Uterus (tissue), 3 donors: ENCODE measurements at regions not wholly inside any gene's neighbourhood (a gene's known extent, or its start where the extent isn't known, plus 50 kb on each side); places are given as distances from the start of the nearest gene placed in this dataset.

Source experiments
- DNase-seq, 2 donors: peaks; one replicate each; pipeline ENCODE4 v3.0.0-alpha.2; 2019 to 2020
- H3K27ac ChIP-seq, 2 donors: fragments of 200-600 bp; sonication (generic); 1 replicate in 1 of 2; 2 replicates in 1 of 2; pipeline ENCODE4 v1.5.1; 2016 to 2018
- H3K27me3 ChIP-seq, 2 donors: fragments of 200-600 bp; sonication (generic); one replicate each; pipeline ENCODE4 v1.5.1; 2018 to 2019; ENCODE audit warnings: control low read depth in 1 of 2
- H3K36me3 ChIP-seq, 2 donors: fragments of 200-600 bp; sonication (generic); one replicate each; pipeline ENCODE4 v1.5.1; 2019; ENCODE audit warnings: control low read depth in 1 of 2
- H3K4me1 ChIP-seq, 2 donors: fragments of 200-600 bp; sonication (generic); one replicate each; pipeline ENCODE4 v1.5.1; 2018 to 2019; ENCODE audit warnings: control low read depth in 1 of 2
- H3K4me3 ChIP-seq, 2 donors: fragments of 200-600 bp; sonication (generic); 1 replicate in 1 of 2; 2 replicates in 1 of 2; pipeline ENCODE4 v1.5.1; 2018 to 2019; ENCODE audit warnings: mild to moderate bottlenecking in 1 of 2
- H3K9me3 ChIP-seq, 2 donors: fragments of 200-600 bp; sonication (generic); one replicate each; pipeline ENCODE4 v1.5.1; 2019; ENCODE audit warnings: control low read depth in 1 of 2
- POLR2A ChIP-seq, 2 donors: fragments of 450-650 bp; IDR thresholded peaks; one replicate each; pipeline ENCODE4 v1.6.1; 2016; ENCODE audit warnings: antibody characterized with exemption in 2 of 2, mild to moderate bottlenecking in 1 of 2, moderate library complexity in 1 of 2
- intact Hi-C: fragments of 100-400 bp; cut with DNase I; formaldehyde crosslinking; loops from one replicate; pipeline ENCODE4 v1.15.1; 2023; ENCODE audit warnings: low total_unique reads
- TF ChIP-seq, protein P1 (sequence below), 4 experiments: fragments of 200-600 bp in 2 of 4; fragments of 450-650 bp in 2 of 4; sonication (generic) in 2 of 4; IDR thresholded peaks; one replicate each; pipeline ENCODE4 v1.5.1; 2016 to 2019; ENCODE audit warnings: antibody characterized with exemption in 4 of 4, mild to moderate bottlenecking in 2 of 4, moderate library complexity in 1 of 4
- donor health status: DM: yes; HTN: yes; CAD: no.

DNA sequence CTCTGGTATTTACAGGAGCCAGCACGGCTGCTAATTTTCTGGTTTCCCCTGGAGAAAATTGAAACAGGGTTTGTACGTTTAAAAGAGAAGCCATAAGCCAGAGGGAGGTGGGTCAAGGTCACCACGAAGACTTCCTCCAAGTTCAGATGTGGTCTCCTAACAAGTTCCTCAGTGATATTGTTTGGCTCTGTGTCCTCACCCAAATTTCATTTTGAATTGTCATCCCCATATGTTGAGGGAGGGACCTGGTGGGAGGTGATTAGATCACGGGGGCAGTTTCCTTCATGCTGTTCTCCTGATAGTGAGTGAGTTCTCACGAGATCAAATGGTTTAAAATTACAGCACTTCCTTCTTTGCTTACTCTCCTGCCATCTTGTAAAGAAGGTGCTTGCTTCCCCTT lies 295.4 kb upstream of the DAB1 start:
- H3K4me3 ChIP-seq, result no peak overlapping the region

DNA sequence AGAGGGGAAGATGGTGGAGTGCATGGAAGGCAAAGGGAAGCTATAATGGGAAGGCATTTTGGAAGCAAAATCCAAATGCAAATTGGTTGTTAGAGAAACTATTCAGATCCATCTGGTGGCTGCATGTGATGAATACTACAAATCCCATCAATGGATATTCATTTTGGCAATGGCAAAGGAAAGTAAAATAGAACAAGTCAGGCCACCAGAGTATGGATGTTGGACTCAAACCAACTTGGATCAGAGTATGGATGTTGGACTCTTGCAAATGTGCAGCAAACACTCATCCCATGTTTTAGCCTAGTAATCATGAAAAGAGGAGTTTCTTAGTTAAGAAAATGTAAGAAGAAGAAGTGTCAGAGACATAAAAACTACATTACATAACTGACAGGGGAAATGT lies 289.6 kb upstream of the DAB1 start:
- Histone ChIP-seq H3K36me3 (no peaks in the 10 kb centered on the region), H3K27me3 (no peaks in the 10 kb centered on the region), H3K27ac (no peak overlapping the region), H3K4me3 (no peak overlapping the region), H3K4me1 (no peaks in the 10 kb centered on the region), H3K9me3 (no peaks in the 10 kb centered on the region)
- DNase-seq, result no peak
- TF ChIP-seq, protein P1, sequence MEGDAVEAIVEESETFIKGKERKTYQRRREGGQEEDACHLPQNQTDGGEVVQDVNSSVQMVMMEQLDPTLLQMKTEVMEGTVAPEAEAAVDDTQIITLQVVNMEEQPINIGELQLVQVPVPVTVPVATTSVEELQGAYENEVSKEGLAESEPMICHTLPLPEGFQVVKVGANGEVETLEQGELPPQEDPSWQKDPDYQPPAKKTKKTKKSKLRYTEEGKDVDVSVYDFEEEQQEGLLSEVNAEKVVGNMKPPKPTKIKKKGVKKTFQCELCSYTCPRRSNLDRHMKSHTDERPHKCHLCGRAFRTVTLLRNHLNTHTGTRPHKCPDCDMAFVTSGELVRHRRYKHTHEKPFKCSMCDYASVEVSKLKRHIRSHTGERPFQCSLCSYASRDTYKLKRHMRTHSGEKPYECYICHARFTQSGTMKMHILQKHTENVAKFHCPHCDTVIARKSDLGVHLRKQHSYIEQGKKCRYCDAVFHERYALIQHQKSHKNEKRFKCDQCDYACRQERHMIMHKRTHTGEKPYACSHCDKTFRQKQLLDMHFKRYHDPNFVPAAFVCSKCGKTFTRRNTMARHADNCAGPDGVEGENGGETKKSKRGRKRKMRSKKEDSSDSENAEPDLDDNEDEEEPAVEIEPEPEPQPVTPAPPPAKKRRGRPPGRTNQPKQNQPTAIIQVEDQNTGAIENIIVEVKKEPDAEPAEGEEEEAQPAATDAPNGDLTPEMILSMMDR (IDR thresholded peaks at IDR 0.05), result no peak
- no peak for TF ChIP-seq POLR2A (IDR thresholded peaks at IDR 0.05)
- intact Hi-C loops, result no loop called here

More for the DNA sequence above, 295.4 kb upstream of the DAB1 start:
- no peaks in the 10 kb centered on the region for H3K36me3 ChIP-seq
- H3K27ac ChIP-seq, result no peak overlapping the region
- no peaks in the 10 kb centered on the region for H3K27me3 ChIP-seq
- intact Hi-C loops, result no loop called here
- no peak for DNase-seq
- H3K4me1 ChIP-seq, result no peaks in the 10 kb centered on the region
- H3K9me3 ChIP-seq, result no peaks in the 10 kb centered on the region
- TF ChIP-seq, protein P1 (IDR thresholded peaks at IDR 0.05), result no peak
- no peak for TF ChIP-seq POLR2A (IDR thresholded peaks at IDR 0.05)

DNA sequence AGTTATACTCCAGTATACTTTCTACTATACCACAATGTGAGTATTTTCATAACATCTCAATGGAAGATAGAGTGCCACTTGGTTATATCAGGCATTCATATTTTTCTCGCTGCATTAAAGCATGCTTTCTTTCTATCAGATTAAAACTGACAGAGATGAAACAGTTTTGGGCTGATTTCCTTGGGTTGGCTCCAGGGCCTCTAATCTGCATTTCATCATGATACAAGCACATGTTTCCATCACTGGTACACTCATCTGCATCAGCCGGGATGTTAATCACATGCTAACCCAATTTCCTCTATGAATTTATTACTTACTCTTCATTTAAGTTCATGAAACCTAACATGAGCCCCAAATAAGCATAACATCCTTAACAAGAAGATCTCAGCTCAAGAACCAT lies 289.0 kb upstream of the DAB1 start:
- Histone ChIP-seq H3K4me3 (no peak overlapping the region), H3K36me3 (no peaks in the 10 kb centered on the region), H3K27me3 (no peaks in the 10 kb centered on the region), H3K9me3 (no peaks in the 10 kb centered on the region), H3K4me1 (no peaks in the 10 kb centered on the region), H3K27ac (no peak overlapping the region)
- intact Hi-C loops, result no loop called here
- no peak for TF ChIP-seq POLR2A (IDR thresholded peaks at IDR 0.05)
- TF ChIP-seq, protein P1 (IDR thresholded peaks at IDR 0.05), result no peak
- DNase-seq, result no peak

DNA sequence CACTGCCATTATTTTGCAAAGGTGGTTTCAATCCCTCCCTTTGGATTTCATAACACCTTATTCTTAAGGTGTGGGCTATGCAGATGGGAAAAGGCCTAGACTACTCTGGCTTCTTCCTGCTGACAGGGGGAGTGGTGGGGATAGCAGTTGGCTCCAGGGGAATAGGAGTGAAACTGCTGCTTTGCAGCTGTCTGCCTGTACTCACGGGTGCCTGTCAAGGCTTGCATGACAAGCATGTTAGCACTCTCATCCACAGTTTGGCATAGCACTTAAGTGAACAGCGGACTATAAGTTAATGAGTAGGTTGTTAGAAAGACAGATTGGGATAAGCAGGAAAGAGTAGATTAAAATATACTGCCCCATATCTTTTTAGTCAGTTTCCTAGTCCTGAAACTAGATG lies 287.5 kb upstream of the DAB1 start:
- intact Hi-C loops, result no loop called here
- DNase-seq, result no peak
- Histone ChIP-seq H3K9me3 (no peaks in the 10 kb centered on the region), H3K4me3 (no peak overlapping the region), H3K36me3 (no peaks in the 10 kb centered on the region), H3K27ac (no peak overlapping the region), H3K27me3 (no peaks in the 10 kb centered on the region), H3K4me1 (no peaks in the 10 kb centered on the region)
- no peak for TF ChIP-seq POLR2A (IDR thresholded peaks at IDR 0.05)
- TF ChIP-seq, protein P1 (IDR thresholded peaks at IDR 0.05), result no peak

DNA sequence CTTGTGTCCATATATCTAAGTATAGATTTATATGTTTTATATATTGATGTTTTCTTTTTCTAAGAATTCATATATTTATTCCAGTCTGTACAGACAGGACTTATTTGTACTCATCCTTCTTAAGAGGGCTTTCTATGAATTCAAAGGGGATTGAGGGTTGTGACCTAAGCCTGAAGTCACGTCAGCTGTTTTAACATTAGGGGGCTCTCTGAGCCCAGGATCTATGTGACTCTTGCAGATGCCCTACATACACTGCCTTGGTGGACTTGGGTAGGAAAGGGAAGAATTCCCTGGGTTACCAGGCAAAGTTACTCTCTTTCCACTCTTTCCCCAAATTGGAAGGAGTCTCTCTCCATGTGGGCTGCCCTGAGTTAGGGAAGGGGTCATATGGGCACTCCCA lies 283.8 kb upstream of the DAB1 start:
- no peak overlapping the region for H3K27ac ChIP-seq
- no peak overlapping the region for H3K4me3 ChIP-seq
- no peak for DNase-seq
- intact Hi-C loops, result no loop called here
- no peaks in the 10 kb centered on the region for H3K9me3 ChIP-seq
- no peak for TF ChIP-seq POLR2A (IDR thresholded peaks at IDR 0.05)
- TF ChIP-seq, protein P1 (IDR thresholded peaks at IDR 0.05), result no peak
- no peaks in the 10 kb centered on the region for H3K27me3 ChIP-seq
- no peaks in the 10 kb centered on the region for H3K36me3 ChIP-seq
- H3K4me1 ChIP-seq, result no peaks in the 10 kb centered on the region
